Midbrain (tissue), 1 donor: ENCODE measurements at regions not wholly inside any gene's neighbourhood (a gene's known extent, or its start where the extent isn't known, plus 50 kb on each side); places are given as distances from the start of the nearest gene placed in this dataset.

ENCODE experiments used
- DNase-seq: peaks from one replicate; lab custom pipeline; 2025; lab: John Stamatoyannopoulos, UW

DNA sequence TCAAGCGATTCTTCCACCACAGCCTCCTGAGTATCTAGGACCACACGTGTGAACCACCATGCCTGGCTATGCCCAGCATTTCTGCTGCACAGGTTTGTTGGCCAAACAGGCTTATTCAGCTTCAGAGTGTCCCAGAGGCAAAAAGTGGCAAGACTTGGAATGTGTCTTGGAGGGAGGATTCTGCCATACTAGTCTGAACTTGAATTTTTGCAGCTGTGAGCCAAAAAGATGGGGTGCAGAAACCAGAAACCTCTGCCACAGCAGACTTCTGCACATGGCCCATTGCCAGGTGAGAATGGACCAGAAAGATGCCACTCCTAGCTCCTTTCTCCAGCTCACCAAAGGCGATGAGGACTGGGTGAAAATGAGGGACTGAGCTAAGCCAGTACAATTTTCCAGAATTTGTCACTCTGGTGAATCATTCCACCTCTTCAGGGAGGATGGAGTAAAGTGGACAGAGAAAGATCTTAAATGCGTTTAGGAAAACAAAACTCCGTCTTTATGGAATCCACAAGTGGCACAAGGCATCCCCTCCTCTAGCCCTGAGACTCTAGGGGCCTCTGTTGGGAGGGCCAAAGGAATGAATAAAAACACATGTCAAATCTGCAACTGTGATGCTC is 369.1 kb upstream of the CLNK start:
- DNase-seq, result no peak

DNA sequence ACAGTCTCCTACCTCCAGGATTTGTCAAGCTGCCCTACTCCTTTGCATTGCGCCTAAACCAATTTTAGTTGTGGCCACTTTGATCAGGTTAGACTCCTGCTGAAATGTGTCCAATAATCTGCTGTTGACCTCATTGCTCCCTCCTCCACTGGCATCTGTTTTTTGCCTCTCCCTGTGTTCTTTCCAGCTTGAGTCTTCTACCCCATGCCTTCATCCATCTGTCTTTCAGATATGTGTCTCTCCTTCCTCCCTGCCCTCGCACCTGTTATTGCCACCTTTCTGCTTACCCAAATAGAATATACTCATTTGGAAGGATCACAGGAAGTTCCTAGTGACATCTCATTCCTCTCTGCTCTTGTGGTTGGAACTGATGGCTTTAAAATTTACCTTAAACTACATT is 366.6 kb upstream of the CLNK start:
- no peak for DNase-seq

DNA sequence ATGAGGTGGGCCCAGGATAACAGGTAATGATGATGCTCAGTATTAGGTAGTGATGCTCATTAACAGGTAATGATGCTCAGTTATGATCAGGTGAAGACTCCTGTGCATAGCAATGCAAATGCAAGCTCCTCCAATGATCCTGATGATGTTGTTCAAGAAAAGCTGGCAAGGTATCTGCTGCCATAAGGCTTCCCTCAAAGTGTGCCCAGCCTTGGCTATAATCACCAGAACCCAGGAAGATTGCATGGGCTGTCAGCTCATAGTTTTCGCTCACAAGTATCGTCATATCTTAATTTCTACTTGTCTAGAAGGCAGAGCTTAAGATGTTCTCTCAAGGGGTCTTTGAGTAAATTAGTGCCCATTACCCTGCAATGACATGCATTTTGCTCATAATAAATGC is 366.2 kb upstream of the CLNK start:
- no peak for DNase-seq

GRCh38 chr4:11049001-11049400 is 364.4 kb upstream of the CLNK start:
- no peak for DNase-seq

- DNase-seq, result no peak
These were observed 358.2 kb upstream of the CLNK start for GRCh38 chr4:11042760-11043159.

- DNase-seq, result no peak
These were observed 355.1 kb upstream of the CLNK start for GRCh38 chr4:11039634-11040131.

DNA sequence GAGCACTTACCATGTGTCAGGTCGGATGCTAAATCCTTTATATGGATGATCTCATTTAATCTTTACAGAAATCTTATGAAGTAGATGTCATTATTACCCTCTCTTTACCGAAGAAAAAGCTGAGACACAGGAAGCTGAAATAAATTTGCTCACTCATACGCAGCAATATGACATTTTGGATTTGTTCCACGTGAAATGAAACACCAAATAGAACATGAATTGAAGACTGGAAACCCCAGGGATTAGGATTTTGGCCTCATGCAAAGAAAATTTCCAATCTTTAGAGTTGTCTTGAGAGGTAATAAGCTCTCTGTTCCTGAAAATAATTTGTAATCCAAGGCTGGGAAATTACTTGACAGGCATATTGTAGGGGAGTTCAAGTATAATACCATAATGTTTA is 354.4 kb upstream of the CLNK start:
- no peak for DNase-seq

- no peak for DNase-seq
These were observed 353.1 kb upstream of the CLNK start for GRCh38 chr4:11037637-11038036.

DNA sequence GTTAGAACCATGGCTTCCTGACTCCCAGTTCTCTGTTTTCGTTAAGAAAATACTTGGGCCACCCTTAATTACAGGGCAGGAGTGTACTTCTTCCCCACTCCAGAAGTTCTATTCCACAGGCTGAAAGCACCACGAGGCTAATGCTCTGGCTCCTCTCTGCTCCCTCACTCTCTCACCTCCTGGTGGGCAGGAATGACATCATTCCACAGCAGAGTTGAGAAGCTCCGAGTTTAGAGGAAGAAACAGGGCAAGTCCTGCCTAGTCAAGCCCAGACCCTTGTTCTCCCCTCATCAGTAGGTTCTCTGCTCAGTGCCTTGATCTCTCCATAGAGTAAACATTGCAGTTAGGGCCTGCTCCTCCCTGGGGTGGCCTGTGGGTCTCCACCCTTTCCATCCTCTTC is 343.8 kb upstream of the CLNK start:
- no peak for DNase-seq

GRCh38 chr4:11021333-11021732 is 336.8 kb upstream of the CLNK start:
- no peak for DNase-seq

DNA sequence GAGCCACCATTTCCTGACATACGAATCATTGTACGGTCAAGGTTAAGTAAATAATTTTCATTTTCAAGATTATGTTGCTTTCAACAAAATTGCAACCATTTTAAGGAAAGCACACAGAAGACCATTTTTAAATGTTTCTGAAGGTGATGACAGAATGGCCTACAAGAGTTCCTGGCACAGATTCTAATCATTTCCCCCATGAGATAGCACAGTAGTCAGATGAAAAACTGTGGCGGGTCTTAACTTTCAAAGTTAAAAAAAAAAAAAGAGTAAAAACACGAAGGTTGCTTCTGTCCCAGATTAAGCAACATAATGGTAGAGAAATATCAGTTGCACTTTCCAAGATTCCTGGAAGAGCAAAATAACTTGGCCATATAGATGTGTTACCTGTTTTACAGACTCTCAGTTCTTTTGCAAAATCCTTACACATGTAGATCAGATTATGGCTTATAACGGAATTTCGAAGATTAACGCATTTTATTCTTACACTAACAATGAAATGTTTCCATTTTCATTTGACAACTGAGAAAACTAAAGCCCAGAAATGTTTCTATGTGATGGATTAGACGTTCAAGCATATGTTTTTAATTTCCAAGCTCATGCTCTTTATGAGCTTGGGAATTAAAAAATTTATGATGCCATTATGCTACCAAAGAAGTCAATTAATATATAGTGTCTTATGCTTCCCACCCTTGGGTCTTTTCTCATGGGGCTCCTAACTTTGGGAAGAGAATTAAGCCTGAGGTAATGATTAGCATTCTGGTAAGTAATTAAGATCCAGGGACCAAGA is 335.1 kb upstream of the CLNK start:
- no peak for DNase-seq

DNA sequence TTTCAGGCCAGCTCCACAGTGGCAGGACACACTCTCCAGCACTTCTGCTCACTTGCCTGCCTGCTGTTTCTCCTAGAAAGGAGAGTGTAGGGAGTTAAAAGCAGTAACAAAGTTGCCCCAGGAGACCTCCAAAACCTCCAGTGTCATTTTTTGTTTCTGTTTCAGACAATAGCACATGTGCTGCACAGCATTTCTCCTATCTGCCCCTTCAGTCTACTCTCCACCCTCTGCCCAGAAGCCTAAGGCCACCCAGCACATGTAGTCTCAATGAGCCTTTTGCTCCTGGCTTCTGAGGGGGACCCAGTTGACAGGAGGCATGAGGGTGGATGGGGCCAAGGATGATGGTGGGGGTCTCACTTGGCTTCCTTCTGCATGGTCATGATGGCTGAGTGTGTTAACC is 329.6 kb upstream of the CLNK start:
- no peak for DNase-seq

DNA sequence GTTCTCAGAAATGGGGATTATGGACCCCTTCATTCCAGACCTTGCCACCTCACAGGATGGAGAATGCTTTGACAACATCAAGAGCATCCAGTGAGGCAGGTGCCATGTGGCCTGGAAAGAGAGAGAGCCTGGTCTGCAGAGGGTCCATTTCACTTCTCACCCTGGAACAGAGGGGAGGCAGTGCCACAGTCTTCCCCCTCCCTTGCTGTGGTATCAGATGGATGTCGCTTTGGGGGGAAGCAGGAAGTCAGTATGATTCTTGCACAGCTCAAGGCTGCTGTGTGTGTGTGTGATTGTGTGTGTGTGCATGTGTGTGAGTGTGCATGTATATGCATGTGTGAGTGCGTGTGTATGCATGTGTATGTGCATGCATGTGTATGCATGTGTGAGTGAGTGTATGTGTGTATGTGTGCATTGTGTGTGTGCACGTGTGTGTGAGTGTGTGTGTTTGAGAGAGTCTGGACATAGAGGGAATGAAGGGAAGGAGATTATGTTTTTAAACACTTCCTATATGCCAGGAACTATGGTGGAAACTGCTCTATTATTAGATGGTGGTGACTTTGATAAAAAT is 328.6 kb upstream of the CLNK start:
- no peak for DNase-seq

DNA sequence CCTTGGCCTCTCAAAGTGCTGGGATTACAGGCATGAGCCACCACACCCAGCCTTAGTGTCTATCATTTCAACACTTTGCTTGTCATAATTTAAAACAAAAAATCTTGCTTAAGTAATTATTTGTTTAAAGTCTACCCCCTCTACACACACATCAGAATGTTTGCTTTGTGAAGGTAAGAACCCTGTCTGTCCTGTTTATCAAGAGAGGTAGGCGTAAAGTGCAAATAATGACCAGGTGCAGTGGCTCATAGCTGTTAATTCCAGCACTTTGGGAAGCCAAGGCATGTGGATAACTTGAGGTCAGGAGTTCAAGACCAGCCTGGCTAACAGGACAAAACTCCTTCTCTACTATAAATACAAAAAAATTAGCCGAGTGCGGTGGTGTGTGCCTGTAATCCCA is 326.7 kb upstream of the CLNK start:
- no peak for DNase-seq

GRCh38 chr4:11010624-11011023 is 326.1 kb upstream of the CLNK start:
- no peak for DNase-seq

DNA sequence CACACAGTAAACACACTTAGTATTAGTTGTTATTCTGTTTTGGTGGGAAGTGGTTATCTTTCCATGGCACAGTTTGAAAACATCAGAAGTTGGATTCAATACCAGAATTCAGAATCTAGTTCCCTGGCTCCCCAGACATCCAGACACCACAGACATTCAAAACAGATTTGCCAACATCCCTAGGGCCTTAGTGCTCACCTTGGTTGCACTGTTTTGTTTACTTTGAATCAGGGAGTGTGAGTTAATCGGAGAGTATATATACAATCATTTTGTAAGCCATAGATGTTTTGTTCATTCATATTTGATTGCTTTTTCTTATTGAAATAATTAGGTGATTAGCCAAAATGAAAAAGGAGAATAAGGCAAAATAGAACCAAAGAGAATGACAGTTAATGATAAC is 324.7 kb upstream of the CLNK start:
- DNase-seq, result no peak

DNA sequence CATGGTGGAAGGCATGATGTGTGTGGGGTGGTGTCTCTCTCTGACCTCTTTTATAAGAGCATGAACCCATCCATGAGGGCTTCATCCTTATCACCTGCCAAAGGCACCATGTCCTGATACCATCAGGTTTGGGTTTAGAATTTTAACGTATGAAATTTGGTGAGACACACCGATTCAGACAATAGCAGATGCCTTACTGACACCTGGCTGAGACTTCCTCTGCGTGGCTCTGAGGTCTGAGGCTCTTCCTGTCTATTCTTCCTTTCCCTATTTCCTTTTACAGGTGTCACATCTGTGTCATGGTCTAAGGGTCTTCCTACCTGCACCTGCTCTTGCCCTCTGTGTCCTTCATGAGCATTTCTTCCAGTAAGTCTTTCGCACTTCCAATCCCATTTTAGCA is 320.7 kb upstream of the CLNK start:
- DNase-seq, result no peak

DNA sequence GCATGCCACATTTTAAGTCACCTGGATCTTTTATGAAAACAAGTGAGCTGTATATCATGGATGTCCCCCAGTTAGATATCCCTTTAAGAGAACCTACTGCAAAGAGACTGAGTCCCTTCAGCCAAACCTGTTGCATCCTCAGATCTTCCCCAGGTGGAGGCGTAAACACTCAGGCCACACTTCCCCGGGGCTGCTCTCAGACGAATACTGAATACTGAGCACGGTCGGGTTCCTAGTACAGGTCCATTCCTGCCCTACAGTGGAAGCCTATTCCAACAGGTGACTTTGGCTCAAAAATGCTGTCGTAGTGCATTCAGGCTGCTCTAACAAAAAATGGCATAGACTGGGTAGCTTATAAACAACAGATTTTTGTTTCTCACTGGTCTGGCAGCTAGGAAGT is 320.2 kb upstream of the CLNK start:
- no peak for DNase-seq

- no peak for DNase-seq
These were observed 318.4 kb upstream of the CLNK start for GRCh38 chr4:11002961-11003360.

DNA sequence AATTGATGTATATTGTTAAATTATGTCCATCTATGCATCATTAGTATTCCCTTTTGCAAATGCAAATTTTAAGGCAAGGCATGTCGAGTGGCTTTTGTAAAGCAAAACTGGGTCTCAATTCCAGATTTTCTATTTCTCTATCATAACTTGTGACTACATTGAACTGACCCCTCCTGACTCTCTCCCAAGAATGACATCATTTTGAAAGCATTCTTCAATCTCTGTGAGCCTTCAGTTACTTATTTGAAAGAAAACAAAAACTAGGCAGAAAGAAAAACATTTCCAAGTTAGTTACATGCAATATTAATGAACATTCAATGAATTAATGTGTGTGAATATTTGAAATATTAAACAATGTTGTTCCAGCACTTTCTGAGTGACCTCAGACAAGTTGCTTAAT is 314.3 kb upstream of the CLNK start:
- DNase-seq, result no peak

DNA sequence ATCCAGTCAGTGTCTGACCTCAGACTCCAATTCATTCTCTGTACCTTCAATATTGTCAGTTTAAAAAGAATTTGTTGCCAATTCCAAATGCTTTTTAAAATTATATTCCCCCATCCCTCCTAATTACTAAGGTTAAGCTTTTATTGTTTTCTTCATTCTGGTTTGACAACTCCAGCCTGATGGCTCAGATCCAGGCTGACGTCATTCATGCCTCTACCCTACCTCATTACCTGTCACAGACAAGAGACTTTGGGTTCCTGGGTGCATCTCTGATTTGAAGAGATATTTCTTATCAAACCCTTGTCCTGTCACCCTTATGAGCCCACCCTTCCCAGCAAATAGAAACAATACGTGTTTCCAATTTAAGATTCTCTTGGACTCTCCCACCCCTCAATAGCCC is 300.2 kb upstream of the CLNK start:
- no peak for DNase-seq

DNA sequence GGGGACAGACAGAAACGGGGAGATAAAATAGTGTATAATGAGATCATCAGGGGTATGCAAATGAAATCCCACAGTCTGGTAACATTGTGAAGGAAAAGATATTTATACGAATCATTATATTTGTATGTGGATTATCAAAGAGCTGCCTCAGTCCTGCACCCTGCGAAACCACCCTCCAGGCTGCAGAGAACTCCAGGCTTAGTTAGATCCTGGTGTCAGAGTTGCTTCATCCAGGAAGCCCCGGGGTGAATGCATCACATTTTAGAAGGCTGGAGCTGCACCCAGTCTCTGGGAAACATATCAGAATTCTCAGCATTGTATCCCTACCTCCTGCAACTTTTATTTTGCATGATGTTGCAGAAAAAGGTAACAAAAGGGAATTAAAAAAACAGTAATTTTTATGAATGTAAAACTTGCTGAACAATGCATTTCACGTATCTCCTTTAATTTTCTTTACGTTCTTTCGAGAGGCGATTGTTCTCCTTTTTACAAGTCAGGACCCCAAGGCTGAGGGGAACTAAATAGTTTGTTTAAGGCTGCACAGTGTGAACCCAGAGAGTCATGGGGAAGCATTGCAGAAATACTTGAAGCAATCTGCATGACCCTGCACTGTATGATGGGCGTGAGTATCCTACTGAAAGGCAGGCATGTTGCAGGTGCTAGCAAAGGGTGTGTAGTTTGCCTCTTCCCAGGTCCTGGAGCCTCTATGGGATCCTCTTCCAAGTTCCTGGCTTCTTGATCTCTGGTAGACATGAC is 299.5 kb upstream of the CLNK start:
- DNase-seq, result no peak

GRCh38 chr4:10983268-10983667 is 298.7 kb upstream of the CLNK start:
- DNase-seq, result no peak
